Erythroblast (primary cell): ENCODE measurements at regions not wholly inside any gene's neighbourhood (a gene's known extent, or its start where the extent isn't known, plus 50 kb on each side); places are given as distances from the start of the nearest gene placed in this dataset.

ENCODE experiments used
- GATA1 ChIP-seq: IDR thresholded peaks from 2 replicates; pipeline ENCODE4 v1.6.1; 2011; ENCODE audit warnings: low read depth, mild to moderate bottlenecking, control low read depth, low read length, moderate library complexity
- POLR2A ChIP-seq: IDR thresholded peaks from 2 replicates; pipeline ENCODE4 v1.6.1; 2011; ENCODE audit warnings: mild to moderate bottlenecking, low read length

- TF ChIP-seq POLR2A (no peak), GATA1 (no peak)
Measured at GRCh38 chr15:26210980-26211379, 347.9 kb upstream of the ATP10A start.
